Trophoblast cell (in vitro differentiated cells and primary cell): ENCODE measurements at regions not wholly inside any gene's neighbourhood (a gene's known extent, or its start where the extent isn't known, plus 50 kb on each side); places are given as distances from the start of the nearest gene placed in this dataset.
A peak's percentile ranks its signal among the peaks of the same experiment; 100 is the strongest.

Experiments
- DNase-seq, 2 donors: peaks; one replicate each; pipeline ENCODE4 v3.0.0-alpha.2; 2016
- H2AFZ ChIP-seq: 2 replicates; pipeline ENCODE4 v1.6.1; 2013; ENCODE audit warnings: low read length, moderate library complexity, mild to moderate bottlenecking; ENCODE audit not compliant: insufficient read depth, poor library complexity
- H2AK5ac ChIP-seq: 2 replicates; pipeline ENCODE4 v1.6.1; 2013; ENCODE audit warnings: mild to moderate bottlenecking, low read length
- H2BK120ac ChIP-seq: 2 replicates; pipeline ENCODE4 v1.6.1; 2013; ENCODE audit warnings: low read length, mild to moderate bottlenecking, moderate library complexity; ENCODE audit not compliant: insufficient read depth, poor library complexity
- H2BK12ac ChIP-seq: 2 replicates; pipeline ENCODE4 v1.6.1; 2013; ENCODE audit warnings: mild to moderate bottlenecking, low read length, moderate library complexity
- H2BK5ac ChIP-seq: 2 replicates; pipeline ENCODE4 v1.6.1; 2013; ENCODE audit warnings: low read length, low read depth, moderate library complexity, mild to moderate bottlenecking; ENCODE audit not compliant: poor library complexity
- H3K14ac ChIP-seq: 2 replicates; pipeline ENCODE4 v1.6.1; 2013; ENCODE audit warnings: mild to moderate bottlenecking, low read length
- H3K18ac ChIP-seq: 2 replicates; pipeline ENCODE4 v1.6.1; 2013; ENCODE audit warnings: mild to moderate bottlenecking, low read length
- H3K23ac ChIP-seq: 2 replicates; pipeline ENCODE4 v1.6.1; 2013; ENCODE audit warnings: low read length
- H3K27ac ChIP-seq: 2 replicates; pipeline ENCODE4 v1.5.1; 2013; ENCODE audit warnings: low read depth, mild to moderate bottlenecking, inconsistent platforms, low read length, moderate library complexity
- H3K27me3 ChIP-seq: 2 replicates; pipeline ENCODE4 v1.6.1; 2013; ENCODE audit warnings: inconsistent platforms, mild to moderate bottlenecking, low read length, moderate library complexity; ENCODE audit not compliant: insufficient read depth
- H3K36me3 ChIP-seq, 2 experiments: 1 replicate in 1 of 2; 2 replicates in 1 of 2; pipeline ENCODE4 v1.6.1; 2013; ENCODE audit warnings: low read length in 2 of 2, mild to moderate bottlenecking in 2 of 2, moderate library complexity in 1 of 2; ENCODE audit not compliant: insufficient read depth in 2 of 2, control insufficient read depth in 1 of 2
- H3K4ac ChIP-seq: 2 replicates; pipeline ENCODE4 v1.6.1; 2013; ENCODE audit warnings: low read depth, mild to moderate bottlenecking, low read length, moderate library complexity
- H3K4me1 ChIP-seq, 2 experiments: 1 replicate in 1 of 2; 2 replicates in 1 of 2; pipeline ENCODE4 v1.6.1; 2013; ENCODE audit warnings: low read length in 2 of 2, mild to moderate bottlenecking in 2 of 2, moderate library complexity in 1 of 2; ENCODE audit not compliant: insufficient read depth in 2 of 2, control insufficient read depth in 1 of 2
- H3K4me2 ChIP-seq: 2 replicates; pipeline ENCODE4 v1.6.1; 2013; ENCODE audit warnings: inconsistent platforms, mild to moderate bottlenecking, low read length, moderate library complexity
- H3K4me3 ChIP-seq: 2 replicates; pipeline ENCODE4 v1.5.1; 2013; ENCODE audit warnings: mild to moderate bottlenecking, low read depth, low read length, inconsistent platforms
- H3K79me1 ChIP-seq: one replicate; pipeline ENCODE4 v1.6.1; 2013; ENCODE audit warnings: low read length
- H3K79me2 ChIP-seq: 2 replicates; pipeline ENCODE4 v1.6.1; 2013; ENCODE audit warnings: low read length, mild to moderate bottlenecking; ENCODE audit not compliant: control insufficient read depth, insufficient read depth, poor library complexity
- H3K9ac ChIP-seq: 2 replicates; pipeline ENCODE4 v1.6.1; 2013; ENCODE audit warnings: mild to moderate bottlenecking, low read length
- H3K9me3 ChIP-seq: 2 replicates; pipeline ENCODE4 v1.6.1; 2013; ENCODE audit warnings: low read depth, mild to moderate bottlenecking, control low read depth, inconsistent platforms, low read length; ENCODE audit not compliant: insufficient read depth
- H4K12ac ChIP-seq: 2 replicates; pipeline ENCODE4 v1.6.1; 2013; ENCODE audit warnings: low read depth, mild to moderate bottlenecking, low read length, moderate library complexity
- H4K8ac ChIP-seq: 2 replicates; pipeline ENCODE4 v1.6.1; 2013; ENCODE audit warnings: low read depth, mild to moderate bottlenecking, low read length, moderate library complexity
- H4K91ac ChIP-seq: one replicate; pipeline ENCODE4 v1.6.1; 2013; ENCODE audit warnings: low read depth, mild to moderate bottlenecking, low read length, moderate library complexity
- WGBS: extraction: QIAGEN DNeasy Blood & Tissue Kit; methylation state at CpG from one replicate; pipeline ENCODE4 v1.1.7; 2013; ENCODE audit warnings: missing lambda C conversion rate; ENCODE audit not compliant: insufficient read length, insufficient coverage; ENCODE audit errors: extremely low coverage; 5-methylcytosine and 5-hydroxymethylcytosine counted together

DNA sequence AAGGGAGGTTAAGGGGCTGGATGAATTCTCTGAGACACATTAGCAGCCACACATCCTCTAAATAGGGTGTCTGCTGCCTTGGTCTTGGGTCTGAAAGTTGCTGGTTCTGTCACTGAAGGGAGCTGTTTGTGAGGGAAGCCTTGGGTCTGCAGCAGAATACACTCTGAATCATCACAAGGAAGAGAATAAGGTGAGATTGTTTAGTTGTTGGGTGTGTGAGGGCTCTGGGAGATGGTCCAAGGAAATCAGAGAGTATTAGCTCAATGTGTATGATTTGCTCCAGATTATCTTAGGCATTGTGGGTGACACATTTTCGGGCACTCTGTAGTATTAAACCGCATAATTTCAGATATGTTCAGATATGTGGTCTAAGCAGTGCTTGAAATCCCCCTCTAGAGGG lies 548.5 kb downstream of the SLC4A3 start:
- no peak overlapping the region for H4K8ac ChIP-seq
- no peak overlapping the region for H3K14ac ChIP-seq
- no peak overlapping the region for H4K91ac ChIP-seq
- no peaks in the 10 kb centered on the region for H3K36me3 ChIP-seq
- no peak overlapping the region for H3K18ac ChIP-seq
- H2AFZ ChIP-seq = no peak overlapping the region
- H3K4ac ChIP-seq = no peak overlapping the region
- peak overlapping the region; percentile 58 for H2BK12ac ChIP-seq
- peaks cover 3 to 5% of the 10 kb centered on the region in 2 experiments for H3K4me1 ChIP-seq
- peaks cover 4% of the 10 kb centered on the region for H3K79me1 ChIP-seq
- no peak overlapping the region for H2BK5ac ChIP-seq
- H3K27me3 ChIP-seq = no peaks in the 10 kb centered on the region
- H3K4me3 ChIP-seq = no peak overlapping the region
- H3K4me2 ChIP-seq = no peak overlapping the region
- WGBS = no CpG with 5 or more reads among the region's 2 CpGs
- H3K23ac ChIP-seq = no peak overlapping the region
- no peak for DNase-seq
- no peak overlapping the region for H2AK5ac ChIP-seq
- no peak overlapping the region for H2BK120ac ChIP-seq
- no peak overlapping the region for H3K27ac ChIP-seq
- no peaks in the 10 kb centered on the region for H3K79me2 ChIP-seq
- H3K9me3 ChIP-seq = no peaks in the 10 kb centered on the region
- H3K9ac ChIP-seq = no peak overlapping the region
- no peak overlapping the region for H4K12ac ChIP-seq

DNA sequence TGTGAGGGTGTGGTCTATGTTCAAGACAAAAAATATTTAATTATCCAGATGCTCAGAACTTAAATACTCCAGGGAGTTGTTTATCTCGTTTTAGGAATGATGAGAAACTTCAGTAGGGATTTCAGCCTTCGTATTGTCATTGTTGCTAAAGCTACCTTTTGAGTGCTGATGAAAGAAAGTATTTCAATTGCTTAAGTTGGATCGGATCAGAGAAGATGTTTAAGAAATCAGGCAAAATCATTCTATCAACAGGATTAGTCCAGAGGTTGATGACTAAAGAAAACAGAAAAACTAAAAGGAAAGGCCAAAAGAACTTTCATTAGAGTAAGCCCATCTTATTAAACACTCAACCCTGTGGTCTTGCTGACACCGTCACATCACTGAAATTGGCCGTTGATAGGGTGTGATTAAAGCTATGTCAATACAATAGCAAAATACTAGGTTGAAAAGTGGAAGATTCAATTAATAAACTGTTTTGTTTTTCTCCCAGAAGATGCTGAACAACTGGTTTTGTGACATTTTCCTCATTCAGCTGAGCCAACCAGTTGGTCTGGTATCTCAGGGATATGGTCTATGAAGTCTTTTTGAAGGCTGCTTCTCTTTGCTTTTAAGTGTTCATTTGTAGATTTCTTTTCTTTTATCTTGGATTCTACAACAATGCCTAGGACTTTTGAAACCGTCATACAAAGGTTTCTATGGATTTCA lies 551.7 kb downstream of the SLC4A3 start:
- no CpG with 5 or more reads among the region's 6 CpGs for WGBS
- H3K36me3 ChIP-seq = no peaks in the 10 kb centered on the region
- no peak overlapping the region for H3K9ac ChIP-seq
- no peak overlapping the region for H4K91ac ChIP-seq
- no peak overlapping the region for H4K12ac ChIP-seq
- no peak overlapping the region for H3K18ac ChIP-seq
- H3K4me1 ChIP-seq = peaks cover 5 to 7% of the 10 kb centered on the region in 2 experiments
- peaks cover 1% of the 10 kb centered on the region for H3K79me2 ChIP-seq
- no peak overlapping the region for H2BK12ac ChIP-seq
- no peak overlapping the region for H2AK5ac ChIP-seq
- no peak overlapping the region for H2BK5ac ChIP-seq
- H2BK120ac ChIP-seq = peak overlapping the region; percentile 22
- H3K27me3 ChIP-seq = no peaks in the 10 kb centered on the region
- no peak overlapping the region for H3K4me3 ChIP-seq
- H3K9me3 ChIP-seq = no peaks in the 10 kb centered on the region
- H3K79me1 ChIP-seq = peaks cover 7% of the 10 kb centered on the region
- peak; percentile 66 to 92 for DNase-seq
- H2AFZ ChIP-seq = no peak overlapping the region
- H4K8ac ChIP-seq = no peak overlapping the region
- no peak overlapping the region for H3K4ac ChIP-seq
- H3K23ac ChIP-seq = no peak overlapping the region
- peak overlapping the region; percentile 6 for H3K27ac ChIP-seq
- peak overlapping the region; percentile 41 for H3K4me2 ChIP-seq
- H3K14ac ChIP-seq = no peak overlapping the region

DNA sequence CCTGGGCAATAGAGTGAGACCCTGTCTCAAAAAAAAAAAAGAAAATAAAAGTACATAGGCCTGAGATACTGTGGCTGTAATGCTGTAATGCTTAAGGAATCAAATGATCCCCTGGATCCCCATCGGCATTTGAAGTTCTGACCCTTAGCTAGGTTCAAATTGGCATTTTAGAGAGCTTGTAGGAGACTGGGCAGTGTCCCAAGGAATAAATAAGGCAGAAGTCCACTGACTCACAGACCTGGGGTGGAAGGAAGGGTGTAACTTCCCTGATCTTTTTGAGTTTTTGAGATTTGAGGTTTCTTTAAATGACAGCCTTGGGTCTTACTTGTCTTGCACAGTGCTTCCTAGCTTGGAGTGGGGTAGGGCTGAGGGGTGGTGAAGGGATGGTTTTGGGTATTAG lies 553.7 kb downstream of the SLC4A3 start:
- H3K14ac ChIP-seq = peak overlapping the region; percentile 44
- no peak overlapping the region for H3K23ac ChIP-seq
- H3K36me3 ChIP-seq = no peaks in the 10 kb centered on the region
- no CpG with 5 or more reads among the region's 1 CpG for WGBS
- peak overlapping the region; percentile 28 for H4K8ac ChIP-seq
- H2AK5ac ChIP-seq = peak overlapping the region; percentile 86
- no peak overlapping the region for H2BK5ac ChIP-seq
- H2BK120ac ChIP-seq = peak overlapping the region; percentile 86
- H3K27me3 ChIP-seq = no peaks in the 10 kb centered on the region
- peaks cover 5% of the 10 kb centered on the region for H3K79me1 ChIP-seq
- no peak overlapping the region for H3K9ac ChIP-seq
- H3K79me2 ChIP-seq = peaks cover 1% of the 10 kb centered on the region
- H3K4ac ChIP-seq = no peak overlapping the region
- peaks cover 3 to 7% of the 10 kb centered on the region in 2 experiments for H3K4me1 ChIP-seq
- no peak overlapping the region for H4K91ac ChIP-seq
- no peak overlapping the region for H4K12ac ChIP-seq
- H3K27ac ChIP-seq = no peak overlapping the region
- no peak overlapping the region for H2AFZ ChIP-seq
- peak overlapping the region; percentile 84 for H2BK12ac ChIP-seq
- no peaks in the 10 kb centered on the region for H3K9me3 ChIP-seq
- H3K18ac ChIP-seq = peak overlapping the region; percentile 45
- DNase-seq = no peak
- no peak overlapping the region for H3K4me3 ChIP-seq
- no peak overlapping the region for H3K4me2 ChIP-seq

DNA sequence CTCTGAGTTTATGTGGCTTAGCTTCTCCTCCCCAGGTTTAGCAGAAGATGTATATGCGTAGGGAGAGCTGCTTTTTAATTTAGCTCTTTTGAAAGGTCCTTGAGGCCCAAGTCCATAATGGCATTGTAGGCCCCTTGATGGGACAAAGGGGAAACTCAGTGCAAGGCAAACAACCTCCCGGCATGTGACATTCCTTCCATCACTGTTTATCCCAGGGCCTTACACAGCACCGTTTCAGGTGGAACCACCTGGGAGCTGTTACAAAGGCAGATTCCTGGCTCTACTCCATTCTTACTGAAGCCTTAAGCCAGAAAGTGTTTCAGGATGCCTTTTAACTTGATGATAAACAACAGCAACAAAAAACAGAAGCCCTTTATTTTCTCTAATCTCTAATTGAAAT lies 555.4 kb downstream of the SLC4A3 start:
- Histone ChIP-seq H3K4me1 (peaks cover 3 to 7% of the 10 kb centered on the region in 2 experiments), H4K91ac (peak overlapping the region; percentile 21), H4K8ac (no peak overlapping the region), H2BK5ac (no peak overlapping the region), H3K9ac (no peak overlapping the region), H3K36me3 (no peaks in the 10 kb centered on the region), H3K79me1 (peaks cover 5% of the 10 kb centered on the region), H4K12ac (no peak overlapping the region), H3K14ac (no peak overlapping the region), H2AK5ac (no peak overlapping the region), H3K4me3 (no peak overlapping the region), H2BK120ac (no peak overlapping the region), H3K23ac (no peak overlapping the region), H3K4me2 (no peak overlapping the region), H3K27ac (no peak overlapping the region), H3K9me3 (no peaks in the 10 kb centered on the region), H2BK12ac (peak overlapping the region; percentile 23), H3K79me2 (peaks cover 1% of the 10 kb centered on the region), H3K4ac (no peak overlapping the region), H3K18ac (no peak overlapping the region), H2AFZ (no peak overlapping the region), H3K27me3 (no peaks in the 10 kb centered on the region)
- no peak for DNase-seq
- WGBS = no CpG with 5 or more reads among the region's 3 CpGs
